IPS DF 6.9 (cell line): ENCODE measurements at regions not wholly inside any gene's neighbourhood (a gene's known extent, or its start where the extent isn't known, plus 50 kb on each side); places are given as distances from the start of the nearest gene placed in this dataset.

Experiments used
- DNase-seq: peaks from one replicate; pipeline ENCODE4 v3.0.0-alpha.2; 2013; ENCODE audit warnings: low read depth, low spot score
- H3K27ac ChIP-seq: one replicate; pipeline ENCODE4 v1.5.1; 2013; ENCODE audit warnings: low read length, control low read depth
- H3K27me3 ChIP-seq: 2 replicates; pipeline ENCODE4 v1.6.1; 2013; ENCODE audit warnings: mild to moderate bottlenecking, low read length; ENCODE audit not compliant: control insufficient read depth, insufficient read depth
- H3K36me3 ChIP-seq: 2 replicates; pipeline ENCODE4 v1.6.1; 2013; ENCODE audit warnings: low read length; ENCODE audit not compliant: control insufficient read depth, insufficient read depth
- H3K4me1 ChIP-seq: 2 replicates; pipeline ENCODE4 v1.6.1; 2013; ENCODE audit warnings: low read length; ENCODE audit not compliant: control insufficient read depth, insufficient read depth
- H3K4me3 ChIP-seq: 2 replicates; pipeline ENCODE4 v1.5.1; 2013; ENCODE audit warnings: mild to moderate bottlenecking, low read length
- H3K9me3 ChIP-seq: 2 replicates; pipeline ENCODE4 v1.6.1; 2013; ENCODE audit warnings: low read length, inconsistent platforms; ENCODE audit not compliant: control insufficient read depth, insufficient read depth
- WGBS: extraction: QIAGEN DNeasy Blood & Tissue Kit; methylation state at CpG from one replicate; pipeline ENCODE4 v1.1.7; 2013; ENCODE audit warnings: mixed read lengths, missing lambda C conversion rate; ENCODE audit not compliant: insufficient read length, insufficient coverage; 5-methylcytosine and 5-hydroxymethylcytosine counted together

DNA sequence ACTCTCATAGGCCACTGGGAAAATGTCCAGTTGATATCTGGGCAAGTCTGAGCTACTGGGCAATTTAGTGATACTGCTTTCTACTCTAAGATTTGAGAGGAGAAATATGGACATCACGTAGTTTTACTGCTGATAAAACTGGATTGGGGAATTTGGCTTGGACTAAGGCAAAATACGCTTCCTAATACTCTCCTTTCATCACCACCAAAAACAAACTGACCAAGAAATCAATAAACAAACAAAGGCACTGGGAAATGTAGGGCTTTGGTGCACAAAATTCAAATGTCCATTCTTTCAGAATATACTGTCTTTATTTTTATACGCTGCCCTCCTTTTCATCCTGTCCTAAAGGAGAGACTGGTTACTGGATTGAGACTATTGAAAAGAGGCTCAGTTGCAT, 145.1 kb upstream of the SP8 start:
- Histone ChIP-seq H3K27ac (no peak overlapping the region), H3K9me3 (no peaks in the 10 kb centered on the region), H3K27me3 (no peaks in the 10 kb centered on the region), H3K4me3 (no peak overlapping the region), H3K4me1 (no peaks in the 10 kb centered on the region), H3K36me3 (no peaks in the 10 kb centered on the region)
- no CpG with 5 or more reads among the region's 3 CpGs for WGBS
- DNase-seq, result no peak

DNA sequence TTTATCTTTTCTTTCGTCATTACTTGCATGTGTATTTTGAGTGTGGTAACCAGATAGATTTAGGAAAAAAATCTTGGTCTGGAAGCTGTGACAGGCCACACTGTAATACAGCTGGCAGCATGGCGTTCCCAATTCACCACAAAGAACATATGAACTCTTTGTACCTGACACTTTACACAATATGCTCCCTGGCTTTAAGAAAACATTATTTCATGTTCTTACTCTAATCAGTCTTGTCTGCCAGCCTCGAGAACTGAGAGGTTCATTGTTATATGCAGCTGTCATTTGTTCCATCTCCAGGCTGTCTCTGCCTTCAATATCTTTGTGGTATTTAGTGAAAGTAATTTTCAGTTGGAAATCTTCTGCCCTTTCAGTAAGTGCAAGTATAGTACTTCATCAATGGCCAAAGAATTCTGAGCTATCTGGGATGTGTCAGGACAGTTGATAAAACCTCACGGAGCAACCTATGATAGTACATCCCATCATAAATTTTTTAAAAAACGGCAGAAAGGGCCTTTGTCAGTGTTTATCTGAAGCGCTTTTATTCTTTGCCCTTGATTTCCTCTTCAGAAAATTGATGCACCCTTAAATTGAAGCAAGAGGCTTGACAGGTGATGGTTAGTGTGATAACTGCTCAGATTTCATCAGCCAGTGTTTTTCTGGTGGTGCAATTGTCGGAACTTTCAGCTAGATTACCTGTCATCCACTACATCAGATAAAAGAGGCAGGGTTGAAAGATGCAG, 146.3 kb upstream of the SP8 start:
- 100% methylated on average over 1 of the region's 7 CpGs for WGBS
- Histone ChIP-seq H3K27me3 (no peaks in the 10 kb centered on the region), H3K4me3 (no peak overlapping the region), H3K9me3 (no peaks in the 10 kb centered on the region), H3K4me1 (no peaks in the 10 kb centered on the region), H3K27ac (no peak overlapping the region), H3K36me3 (no peaks in the 10 kb centered on the region)
- no peak for DNase-seq

GRCh38 chr7:20945451-20945850, 158.8 kb upstream of the SP8 start:
- Histone ChIP-seq H3K27ac (no peak overlapping the region), H3K27me3 (no peaks in the 10 kb centered on the region), H3K4me1 (no peaks in the 10 kb centered on the region), H3K4me3 (no peak overlapping the region), H3K9me3 (no peaks in the 10 kb centered on the region), H3K36me3 (no peaks in the 10 kb centered on the region)
- DNase-seq, result no peak
- WGBS, result no CpG with 5 or more reads among the region's 2 CpGs

GRCh38 chr7:20952916-20953315, 166.2 kb upstream of the SP8 start:
- no CpG with 5 or more reads among the region's 3 CpGs for whole genome bisulfite sequencing
- Histone ChIP-seq H3K27ac (no peak overlapping the region), H3K4me1 (no peaks in the 10 kb centered on the region), H3K4me3 (no peak overlapping the region), H3K36me3 (no peaks in the 10 kb centered on the region), H3K27me3 (no peaks in the 10 kb centered on the region), H3K9me3 (no peaks in the 10 kb centered on the region)
- no peak for DNase-seq

DNA sequence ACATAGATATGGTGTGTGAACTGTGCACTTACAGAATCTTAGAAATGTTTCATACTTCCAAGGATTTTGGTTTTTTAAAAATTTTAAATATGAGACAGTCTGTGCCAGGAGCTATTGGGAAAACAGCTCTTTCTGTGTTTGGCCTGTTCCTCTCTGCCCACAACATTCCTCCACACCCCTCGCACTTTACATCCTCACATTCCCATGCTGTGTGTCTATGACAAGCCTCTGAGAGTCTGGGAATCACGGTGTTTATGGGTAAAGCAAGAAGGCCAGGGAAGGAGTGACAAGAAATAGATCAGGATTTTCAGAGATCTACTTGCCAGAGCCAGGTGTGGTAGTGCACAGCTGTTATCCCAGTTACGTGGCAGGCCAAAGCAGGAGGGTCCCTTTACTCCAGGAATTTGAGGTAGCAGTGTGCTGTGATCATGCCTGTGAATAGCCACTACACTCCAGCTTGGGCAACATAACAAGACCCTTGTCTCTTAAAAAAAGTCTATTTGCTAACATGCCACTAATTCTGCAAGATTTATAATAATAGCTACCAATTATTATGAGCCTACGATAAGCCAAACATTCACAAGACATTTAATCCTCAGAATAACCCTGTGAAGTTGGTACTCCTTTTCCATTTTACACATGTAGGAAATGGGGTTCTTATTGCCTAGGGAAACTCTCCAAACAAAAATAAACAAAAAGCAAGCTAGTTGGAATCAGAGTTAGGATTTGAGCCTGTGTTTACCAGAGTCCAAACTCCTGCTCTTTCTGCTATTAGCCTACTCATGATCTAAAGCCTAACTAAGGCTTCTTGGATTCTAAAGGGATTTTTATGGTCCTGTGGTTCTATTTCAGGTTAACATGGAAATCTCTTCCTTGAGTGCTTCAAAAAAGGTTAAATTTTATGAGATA, 168.3 kb upstream of the SP8 start:
- DNase-seq, result no peak
- no peaks in the 10 kb centered on the region for H3K9me3 ChIP-seq
- no CpG with 5 or more reads among the region's 4 CpGs for WGBS

GRCh38 chr7:20958572-20958971, 171.9 kb upstream of the SP8 start:
- Histone ChIP-seq H3K4me3 (no peak overlapping the region), H3K4me1 (no peaks in the 10 kb centered on the region), H3K27ac (no peak overlapping the region), H3K9me3 (no peaks in the 10 kb centered on the region), H3K27me3 (no peaks in the 10 kb centered on the region), H3K36me3 (no peaks in the 10 kb centered on the region)
- no peak for DNase-seq
- no CpG with 5 or more reads among the region's 3 CpGs for WGBS

More for the DNA sequence above, 168.3 kb upstream of the SP8 start:
- H3K27ac ChIP-seq, result no peak overlapping the region
- H3K4me3 ChIP-seq, result no peak overlapping the region
- no peaks in the 10 kb centered on the region for H3K36me3 ChIP-seq
- H3K4me1 ChIP-seq, result no peaks in the 10 kb centered on the region
- no peaks in the 10 kb centered on the region for H3K27me3 ChIP-seq

DNA sequence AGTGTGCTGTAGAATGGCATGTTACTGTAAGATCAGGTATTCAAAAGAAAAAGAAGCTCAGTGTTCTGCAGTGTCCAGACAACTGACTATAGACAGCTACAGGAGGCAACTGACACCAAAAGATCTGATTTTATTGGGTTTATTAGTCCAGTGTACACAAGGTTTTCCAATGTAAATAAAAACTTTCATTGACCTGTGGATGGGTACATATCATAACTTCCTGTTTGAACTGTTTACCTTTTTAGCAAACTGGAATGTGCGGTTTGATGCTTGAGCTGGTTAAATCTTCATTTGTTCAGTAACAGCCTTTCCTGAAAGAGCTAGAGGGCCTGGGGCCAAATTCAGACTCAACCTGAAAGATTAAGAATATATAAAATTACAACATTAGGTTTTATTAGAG, 172.6 kb upstream of the SP8 start:
- H3K36me3 ChIP-seq, result no peaks in the 10 kb centered on the region
- H3K27ac ChIP-seq, result no peak overlapping the region
- no CpG with 5 or more reads among the region's 1 CpG for WGBS
- no peaks in the 10 kb centered on the region for H3K9me3 ChIP-seq
- no peak overlapping the region for H3K4me3 ChIP-seq
- no peak for DNase-seq
- H3K27me3 ChIP-seq, result no peaks in the 10 kb centered on the region
- H3K4me1 ChIP-seq, result no peaks in the 10 kb centered on the region

DNA sequence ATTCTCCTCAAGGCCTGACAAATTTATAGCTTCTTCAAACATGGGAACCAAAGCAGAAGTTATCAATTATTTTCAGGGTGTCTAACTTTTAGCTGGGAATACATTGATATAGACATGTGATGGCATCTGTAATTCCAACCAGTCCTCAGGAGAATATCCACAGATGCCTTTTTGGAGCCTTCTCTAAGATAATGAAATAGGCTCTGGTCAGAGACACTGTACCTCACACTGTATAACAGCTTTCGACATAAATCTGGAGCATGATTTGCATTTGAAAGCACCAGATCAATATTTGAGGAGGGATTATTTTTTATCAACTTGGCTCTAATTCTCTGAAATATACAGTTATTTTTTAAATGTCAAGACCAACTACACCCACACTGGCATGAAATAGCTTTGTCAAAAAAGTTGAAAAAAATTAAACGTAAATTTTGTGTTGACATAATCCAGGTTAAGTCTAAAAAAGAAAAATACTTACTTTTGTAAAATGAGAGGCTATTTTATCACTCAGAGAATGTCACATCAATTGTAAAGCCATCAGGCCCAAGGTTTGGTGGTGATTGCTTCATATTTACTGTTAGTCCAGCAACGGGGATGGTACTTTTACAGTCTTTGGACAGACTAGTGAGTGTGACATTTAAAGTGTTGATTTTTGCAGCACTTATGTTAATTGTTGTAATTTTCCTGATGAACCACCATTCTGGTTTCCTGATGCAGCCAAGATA, 177.0 kb upstream of the SP8 start:
- Histone ChIP-seq H3K9me3 (no peaks in the 10 kb centered on the region), H3K27ac (no peak overlapping the region), H3K4me1 (no peaks in the 10 kb centered on the region), H3K36me3 (no peaks in the 10 kb centered on the region), H3K27me3 (no peaks in the 10 kb centered on the region), H3K4me3 (no peak overlapping the region)
- no CpG with 5 or more reads among the region's 3 CpGs for WGBS
- no peak for DNase-seq

GRCh38 chr7:20964281-20964918, 177.7 kb upstream of the SP8 start:
- H3K9me3 ChIP-seq, result no peaks in the 10 kb centered on the region
- no peak overlapping the region for H3K4me3 ChIP-seq
- H3K27ac ChIP-seq, result no peak overlapping the region
- WGBS, result no CpG with 5 or more reads among the region's 5 CpGs
- no peaks in the 10 kb centered on the region for H3K36me3 ChIP-seq
- no peaks in the 10 kb centered on the region for H3K4me1 ChIP-seq
- DNase-seq, result no peak
- H3K27me3 ChIP-seq, result no peaks in the 10 kb centered on the region

DNA sequence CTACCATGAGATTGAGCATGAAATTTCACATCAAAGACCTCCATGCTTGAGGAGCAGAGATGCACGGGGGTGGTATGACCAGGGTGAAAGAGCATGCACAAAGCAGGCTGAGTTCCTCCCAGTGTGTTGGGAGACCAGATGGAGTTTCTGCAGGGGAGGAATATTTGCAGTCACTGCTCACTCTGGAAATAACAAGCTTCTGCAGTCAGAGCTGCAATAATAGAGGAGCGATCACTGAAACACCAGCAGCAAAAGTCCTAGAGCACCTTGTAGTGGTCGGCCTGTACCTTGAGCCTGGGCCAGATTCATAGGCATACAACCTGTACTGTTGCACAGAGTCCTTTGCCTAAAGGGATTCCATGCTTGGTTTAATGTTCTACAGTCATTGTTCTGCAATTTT, 184.5 kb upstream of the SP8 start:
- Histone ChIP-seq H3K27ac (no peak overlapping the region), H3K4me1 (no peaks in the 10 kb centered on the region), H3K36me3 (no peaks in the 10 kb centered on the region), H3K4me3 (no peak overlapping the region), H3K27me3 (no peaks in the 10 kb centered on the region), H3K9me3 (no peaks in the 10 kb centered on the region)
- WGBS, result no CpG with 5 or more reads among the region's 3 CpGs
- no peak for DNase-seq
